Nephron progenitor cell (in vitro differentiated cells): ENCODE measurements at regions not wholly inside any gene's neighbourhood (a gene's known extent, or its start where the extent isn't known, plus 50 kb on each side); places are given as distances from the start of the nearest gene placed in this dataset.
"Not testable (repeated sequence)": the region's sequence is repeated elsewhere in the genome, so short reads cannot be mapped to it uniquely, and the experiment has no call there.

ENCODE experiments used
- DNase-seq: peaks from one replicate; pipeline ENCODE4 v3.0.0; 2021
- H3K27ac Mint-ChIP-seq: 2 replicates; pipeline ENCODE4 v1.8.0; 2021; ENCODE audit warnings: mild to moderate bottlenecking, moderate library complexity, mixed read lengths
- H3K27me3 Mint-ChIP-seq: 2 replicates; pipeline ENCODE4 v1.8.0; 2021; ENCODE audit warnings: mild to moderate bottlenecking, low read depth, mixed read lengths; ENCODE audit not compliant: poor library complexity
- H3K36me3 Mint-ChIP-seq: 2 replicates; pipeline ENCODE4 v1.8.0; 2021; ENCODE audit warnings: low read depth, mixed read lengths
- H3K4me1 Mint-ChIP-seq: 2 replicates; pipeline ENCODE4 v1.8.0; 2021; ENCODE audit warnings: mixed read lengths
- H3K4me3 Mint-ChIP-seq: 2 replicates; pipeline ENCODE4 v1.8.0; 2021; ENCODE audit warnings: mild to moderate bottlenecking, moderate library complexity, mixed read lengths
- H3K9me3 Mint-ChIP-seq: 2 replicates; pipeline ENCODE4 v1.8.0; 2021; ENCODE audit warnings: mild to moderate bottlenecking, moderate library complexity, mixed read lengths
- TF ChIP-seq, protein P1 (sequence below): fragments of 200-600 bp; sonication (generic); IDR thresholded peaks from 2 replicates; pipeline ENCODE4 v1.5.0; 2021; ENCODE audit warnings: antibody characterized with exemption

DNA sequence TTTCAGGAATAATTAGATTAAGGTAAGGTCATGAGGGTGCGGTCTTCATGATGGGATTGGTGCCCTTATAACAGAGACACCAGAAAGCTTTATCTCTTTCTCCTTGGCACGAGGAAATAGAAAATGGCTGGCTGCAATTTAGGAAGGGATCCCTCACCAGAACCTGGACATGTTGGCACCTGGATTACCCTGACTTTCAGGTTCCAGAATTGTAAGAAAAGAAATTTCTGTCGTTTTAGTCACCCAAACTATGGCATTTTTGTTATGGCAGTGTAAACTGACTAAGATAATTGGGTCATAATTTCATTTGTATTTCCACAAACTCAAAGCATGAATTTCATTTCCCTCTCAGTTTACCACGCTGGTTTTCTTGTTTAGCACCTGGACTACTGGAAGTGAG lies 473.6 kb downstream of the PTH2R start:
- Mint-ChIP-seq H3K27ac (no peak overlapping the region), H3K9me3 (peaks cover 7% of the 10 kb centered on the region), H3K27me3 (no peaks in the 10 kb centered on the region), H3K36me3 (no peaks in the 10 kb centered on the region), H3K4me3 (no peak overlapping the region), H3K4me1 (no peaks in the 10 kb centered on the region)
- TF ChIP-seq, protein P1, sequence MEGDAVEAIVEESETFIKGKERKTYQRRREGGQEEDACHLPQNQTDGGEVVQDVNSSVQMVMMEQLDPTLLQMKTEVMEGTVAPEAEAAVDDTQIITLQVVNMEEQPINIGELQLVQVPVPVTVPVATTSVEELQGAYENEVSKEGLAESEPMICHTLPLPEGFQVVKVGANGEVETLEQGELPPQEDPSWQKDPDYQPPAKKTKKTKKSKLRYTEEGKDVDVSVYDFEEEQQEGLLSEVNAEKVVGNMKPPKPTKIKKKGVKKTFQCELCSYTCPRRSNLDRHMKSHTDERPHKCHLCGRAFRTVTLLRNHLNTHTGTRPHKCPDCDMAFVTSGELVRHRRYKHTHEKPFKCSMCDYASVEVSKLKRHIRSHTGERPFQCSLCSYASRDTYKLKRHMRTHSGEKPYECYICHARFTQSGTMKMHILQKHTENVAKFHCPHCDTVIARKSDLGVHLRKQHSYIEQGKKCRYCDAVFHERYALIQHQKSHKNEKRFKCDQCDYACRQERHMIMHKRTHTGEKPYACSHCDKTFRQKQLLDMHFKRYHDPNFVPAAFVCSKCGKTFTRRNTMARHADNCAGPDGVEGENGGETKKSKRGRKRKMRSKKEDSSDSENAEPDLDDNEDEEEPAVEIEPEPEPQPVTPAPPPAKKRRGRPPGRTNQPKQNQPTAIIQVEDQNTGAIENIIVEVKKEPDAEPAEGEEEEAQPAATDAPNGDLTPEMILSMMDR = no peak
- no peak for DNase-seq

DNA sequence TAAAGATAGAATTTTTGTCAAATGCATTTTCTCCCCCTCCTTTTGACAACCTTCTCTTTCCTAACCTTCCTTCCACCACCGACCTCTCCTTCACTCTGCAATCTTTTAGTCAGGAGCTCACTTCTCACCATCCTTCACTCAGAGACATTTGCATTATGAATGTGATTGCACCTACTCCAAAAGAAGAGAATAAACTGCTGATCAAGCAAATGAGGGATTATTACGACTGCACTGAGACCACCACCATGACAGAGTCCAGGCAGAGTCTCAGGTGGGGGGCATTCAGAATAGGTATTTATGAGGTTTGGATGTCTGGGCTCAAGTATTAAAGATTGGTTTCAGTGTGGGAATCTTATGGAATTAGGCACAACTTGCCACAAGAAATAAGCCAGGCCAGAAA lies 483.9 kb downstream of the PTH2R start:
- Mint-ChIP-seq H3K4me1 (no peaks in the 10 kb centered on the region), H3K27me3 (no peaks in the 10 kb centered on the region), H3K36me3 (no peaks in the 10 kb centered on the region), H3K4me3 (no peak overlapping the region), H3K27ac (no peak overlapping the region), H3K9me3 (peaks cover 3% of the 10 kb centered on the region)
- DNase-seq = no peak
- TF ChIP-seq, protein P1 = no peak

DNA sequence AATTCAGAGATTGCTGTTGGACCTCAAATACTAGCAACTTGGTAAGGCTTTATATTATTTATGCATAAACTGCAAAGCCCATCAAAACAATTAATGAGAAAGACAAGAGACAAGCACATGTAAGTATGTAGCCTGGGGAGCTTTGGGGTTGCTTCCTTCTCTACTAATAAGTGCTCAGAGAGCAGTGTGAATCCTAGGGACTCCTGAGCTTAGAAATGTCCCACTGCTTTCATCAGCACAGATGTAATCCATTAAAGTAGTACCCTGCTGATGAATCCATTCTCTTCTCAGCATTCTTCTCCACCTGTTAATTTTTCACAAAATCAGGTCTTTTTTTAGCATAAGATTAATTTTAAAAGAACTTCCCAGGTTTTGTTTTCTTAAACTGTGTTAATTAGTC lies 485.6 kb downstream of the PTH2R start:
- Mint-ChIP-seq H3K4me1 (no peaks in the 10 kb centered on the region), H3K9me3 (peaks cover 7% of the 10 kb centered on the region), H3K36me3 (no peaks in the 10 kb centered on the region), H3K27ac (no peak overlapping the region), H3K4me3 (no peak overlapping the region), H3K27me3 (no peaks in the 10 kb centered on the region)
- no peak for DNase-seq
- TF ChIP-seq, protein P1 = no peak

DNA sequence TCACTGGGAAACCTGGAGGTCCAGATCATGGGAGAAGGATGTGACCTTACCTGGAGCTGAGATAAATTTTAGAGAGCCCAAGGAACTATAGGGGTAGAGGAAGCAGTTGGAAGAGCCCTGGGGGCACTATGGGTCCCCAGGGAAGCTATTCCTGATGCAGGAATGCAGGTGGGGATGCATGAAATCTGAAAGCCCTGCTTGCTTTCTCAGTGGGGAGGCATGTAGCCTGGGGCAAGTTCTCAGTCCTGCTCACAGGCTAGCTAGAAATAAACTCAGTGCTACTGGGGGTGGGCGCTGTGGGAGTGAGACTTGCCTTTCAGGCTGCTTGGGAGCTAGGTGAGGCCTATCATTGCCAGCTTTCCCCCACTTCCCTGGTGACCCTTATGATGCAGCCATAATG lies 499.7 kb downstream of the PTH2R start:
- peaks cover 3% of the 10 kb centered on the region for H3K9me3 Mint-ChIP-seq
- H3K36me3 Mint-ChIP-seq = no peaks in the 10 kb centered on the region
- TF ChIP-seq, protein P1 = no peak
- no peak for DNase-seq
- peaks cover 4% of the 10 kb centered on the region for H3K27me3 Mint-ChIP-seq
- H3K4me3 Mint-ChIP-seq = no peak overlapping the region
- no peaks in the 10 kb centered on the region for H3K4me1 Mint-ChIP-seq
- no peak overlapping the region for H3K27ac Mint-ChIP-seq

DNA sequence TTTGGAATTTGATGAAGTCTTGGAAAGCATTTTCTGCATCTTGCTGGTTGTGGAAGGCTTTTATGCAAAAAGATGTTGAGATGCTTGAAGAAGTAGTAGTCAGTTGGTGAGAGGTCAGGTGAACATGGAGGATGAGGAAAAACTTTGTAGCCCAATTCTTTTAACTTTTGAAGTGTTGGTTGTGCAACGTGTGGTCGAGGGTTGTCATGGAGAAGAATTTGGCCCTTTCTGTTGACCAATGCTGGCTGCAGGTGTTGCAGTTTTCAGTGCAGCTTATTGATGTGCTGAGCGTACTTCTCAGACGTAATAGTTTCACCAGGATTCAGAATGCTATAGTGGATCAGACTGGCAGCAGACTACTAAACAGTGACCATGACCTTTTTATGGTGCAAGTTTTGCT lies 508.4 kb upstream of the MAP2 start:
- H3K36me3 Mint-ChIP-seq = no peaks in the 10 kb centered on the region
- H3K27me3 Mint-ChIP-seq = peaks cover 4% of the 10 kb centered on the region
- DNase-seq = no peak
- TF ChIP-seq, protein P1 = no peak
- no peak overlapping the region for H3K4me3 Mint-ChIP-seq
- H3K4me1 Mint-ChIP-seq = no peaks in the 10 kb centered on the region
- no peaks in the 10 kb centered on the region for H3K9me3 Mint-ChIP-seq
- H3K27ac Mint-ChIP-seq = no peak overlapping the region

DNA sequence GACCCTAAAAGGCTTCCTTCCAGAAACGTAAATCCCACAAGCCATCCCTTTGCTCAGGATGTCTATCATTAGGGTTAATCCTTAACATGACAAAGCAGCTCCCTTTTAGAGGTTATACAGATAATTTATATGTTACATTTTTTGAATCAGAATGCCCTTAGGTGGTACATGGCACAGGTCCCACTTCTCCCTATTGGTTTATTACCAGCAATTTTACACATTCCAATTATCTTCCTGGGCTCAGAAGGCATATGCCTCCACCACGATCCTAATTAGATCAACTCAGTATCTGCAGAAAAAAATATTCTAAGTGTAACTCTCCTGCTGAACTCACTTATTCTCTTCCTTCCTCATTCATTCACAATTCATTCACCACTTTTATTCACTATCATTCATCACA lies 507.0 kb upstream of the MAP2 start:
- TF ChIP-seq, protein P1 = no peak
- H3K27ac Mint-ChIP-seq = no peak overlapping the region
- no peak for DNase-seq
- no peaks in the 10 kb centered on the region for H3K36me3 Mint-ChIP-seq
- H3K4me3 Mint-ChIP-seq = no peak overlapping the region
- no peaks in the 10 kb centered on the region for H3K27me3 Mint-ChIP-seq
- H3K4me1 Mint-ChIP-seq = no peaks in the 10 kb centered on the region
- H3K9me3 Mint-ChIP-seq = peaks cover 4% of the 10 kb centered on the region

DNA sequence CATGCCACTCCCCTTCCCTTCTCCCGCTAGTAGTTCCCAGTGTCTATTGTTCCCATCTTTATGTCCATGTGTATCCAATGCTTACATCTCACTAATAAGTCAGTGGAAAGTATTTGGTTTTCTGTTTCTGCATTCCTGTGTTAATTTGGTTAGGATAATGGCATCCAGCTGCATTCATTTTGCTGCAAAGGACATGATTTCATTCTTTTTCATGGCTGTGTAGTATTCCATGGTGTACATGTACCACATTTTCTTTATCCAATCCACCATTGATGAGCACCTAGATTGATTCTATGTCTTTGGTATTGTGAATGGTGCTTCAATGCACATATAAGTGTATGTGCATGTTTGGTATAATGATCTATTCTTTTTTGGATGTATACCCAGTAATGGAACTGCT lies 502.5 kb upstream of the MAP2 start:
- H3K4me3 Mint-ChIP-seq, H3K27me3 Mint-ChIP-seq, H3K4me1 Mint-ChIP-seq, DNase-seq, H3K27ac Mint-ChIP-seq, H3K36me3 Mint-ChIP-seq: not testable (repeated sequence)
- H3K9me3 Mint-ChIP-seq = peaks cover 12% of the 10 kb centered on the region
